ENCODE measurements at regions not wholly inside any gene's neighbourhood (a gene's known extent, or its start where the extent isn't known, plus 50 kb on each side); places are given as distances from the start of the nearest gene placed in this dataset.

- Histone ChIP-seq H3K9ac (ENCODE audit: control insufficient read depth, extremely low read depth, insufficient read depth, low read length) (no peak overlapping the region), H2AFZ (ENCODE audit: control insufficient read depth, low read length) (no peak overlapping the region), H3K9me1 (ENCODE audit: control insufficient read depth, extremely low read depth, insufficient read depth, low read length) (no peaks in the 10 kb centered on the region), H3K79me2 (ENCODE audit: control insufficient read depth, insufficient read depth, low read length) (no peaks in the 10 kb centered on the region), H3K4me2 (ENCODE audit: control insufficient read depth, extremely low read depth, insufficient read depth, low read depth, low read length) (no peak overlapping the region), H3K27me3 (ENCODE audit: control insufficient read depth, extremely low read depth, insufficient read depth, low read length) (no peaks in the 10 kb centered on the region), H3K36me3 (ENCODE audit: control insufficient read depth in 2 of 2, extremely low read depth in 1 of 2, insufficient read depth in 2 of 2, low read length in 2 of 2) (no peaks in the 10 kb centered on the region), H3K9me3 (ENCODE audit: control insufficient read depth, low read depth, low read length) (no peaks in the 10 kb centered on the region), H4K20me1 (ENCODE audit: control insufficient read depth, extremely low read depth, insufficient read depth, low read length) (no peaks in the 10 kb centered on the region), H3K4me3 (ENCODE audit: control insufficient read depth in 2 of 3, extremely low read depth in 1 of 3, insufficient read depth in 2 of 3, low read depth in 1 of 3, low read length in 3 of 3) (no peak overlapping the region), H3K27ac (ENCODE audit: control insufficient read depth, insufficient read depth, low read length) (no peak overlapping the region), H3K4me1 (ENCODE audit: control insufficient read depth, extremely low read depth, insufficient read depth, low read length) (no peaks in the 10 kb centered on the region)
- DNase-seq (ENCODE audit: low read depth, low spot score), result no peak
- no peak for TF ChIP-seq EZH2 (IDR thresholded peaks at IDR 0.05; ENCODE audit: low read length)
- no peak for TF ChIP-seq CTCF (optimal IDR thresholded peaks at IDR 0.05 in 1 of 3, IDR thresholded peaks at IDR 0.05 in 1 of 3, conservative IDR thresholded peaks at IDR 0.05 in 1 of 3; ENCODE audit: extremely low read depth in 1 of 3, insufficient read depth in 2 of 3, low read length in 3 of 3)
- dilution Hi-C loops (cut with MboI; ENCODE audit: extremely low pct_ligation_motif_present, low sequenced_read_pairs), result no loop called here
- no peak for FAIRE-seq
Observed at GRCh38 chr4:111573386-111573785, 571.9 kb upstream of the FAM241A start.

- Histone ChIP-seq H3K9me3 (ENCODE audit: control insufficient read depth, low read depth, low read length) (no peaks in the 10 kb centered on the region), H3K9me1 (ENCODE audit: control insufficient read depth, extremely low read depth, insufficient read depth, low read length) (no peaks in the 10 kb centered on the region), H3K4me1 (ENCODE audit: control insufficient read depth, extremely low read depth, insufficient read depth, low read length) (no peaks in the 10 kb centered on the region), H2AFZ (ENCODE audit: control insufficient read depth, low read length) (no peak overlapping the region), H3K27me3 (ENCODE audit: control insufficient read depth, extremely low read depth, insufficient read depth, low read length) (no peaks in the 10 kb centered on the region), H3K79me2 (ENCODE audit: control insufficient read depth, insufficient read depth, low read length) (no peaks in the 10 kb centered on the region), H3K27ac (ENCODE audit: control insufficient read depth, insufficient read depth, low read length) (no peak overlapping the region), H3K9ac (ENCODE audit: control insufficient read depth, extremely low read depth, insufficient read depth, low read length) (no peak overlapping the region), H4K20me1 (ENCODE audit: control insufficient read depth, extremely low read depth, insufficient read depth, low read length) (no peaks in the 10 kb centered on the region), H3K4me3 (ENCODE audit: control insufficient read depth in 2 of 3, extremely low read depth in 1 of 3, insufficient read depth in 2 of 3, low read depth in 1 of 3, low read length in 3 of 3) (no peak overlapping the region), H3K4me2 (ENCODE audit: control insufficient read depth, extremely low read depth, insufficient read depth, low read depth, low read length) (no peak overlapping the region), H3K36me3 (ENCODE audit: control insufficient read depth in 2 of 2, extremely low read depth in 1 of 2, insufficient read depth in 2 of 2, low read length in 2 of 2) (no peaks in the 10 kb centered on the region)
- FAIRE-seq, result no peak
- dilution Hi-C loops (cut with MboI; ENCODE audit: extremely low pct_ligation_motif_present, low sequenced_read_pairs), result no loop called here
- no peak for DNase-seq (ENCODE audit: low read depth, low spot score)
- no peak for TF ChIP-seq EZH2 (IDR thresholded peaks at IDR 0.05; ENCODE audit: low read length)
- TF ChIP-seq CTCF (optimal IDR thresholded peaks at IDR 0.05 in 1 of 3, IDR thresholded peaks at IDR 0.05 in 1 of 3, conservative IDR thresholded peaks at IDR 0.05 in 1 of 3; ENCODE audit: extremely low read depth in 1 of 3, insufficient read depth in 2 of 3, low read length in 3 of 3), result no peak
Observed at GRCh38 chr4:111579767-111580166, 565.5 kb upstream of the FAM241A start.

Data from keratinocyte (primary cell).